ENCODE measurements at regions not wholly inside any gene's neighbourhood (a gene's known extent, or its start where the extent isn't known, plus 50 kb on each side); places are given as distances from the start of the nearest gene placed in this dataset.

DNA sequence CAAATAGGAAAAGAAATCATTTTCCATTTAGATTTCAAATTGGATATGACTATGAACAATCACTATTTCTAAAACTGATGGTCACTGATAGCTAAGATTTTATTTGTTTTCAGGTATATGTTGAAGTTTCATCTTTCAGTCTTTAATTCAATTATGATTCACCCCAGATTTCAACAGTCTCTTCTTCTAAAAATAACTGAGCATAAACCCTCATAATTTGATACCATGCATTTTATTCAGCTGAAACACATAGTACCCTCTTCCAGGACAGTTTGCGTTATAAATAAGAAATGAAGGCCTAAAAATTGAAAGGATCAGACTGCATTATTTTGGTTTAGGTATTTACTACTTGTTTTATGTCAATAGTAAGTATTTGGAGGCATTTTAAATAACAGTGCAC, 428.5 kb upstream of the NBEA start:
- TF ChIP-seq, protein P1, sequence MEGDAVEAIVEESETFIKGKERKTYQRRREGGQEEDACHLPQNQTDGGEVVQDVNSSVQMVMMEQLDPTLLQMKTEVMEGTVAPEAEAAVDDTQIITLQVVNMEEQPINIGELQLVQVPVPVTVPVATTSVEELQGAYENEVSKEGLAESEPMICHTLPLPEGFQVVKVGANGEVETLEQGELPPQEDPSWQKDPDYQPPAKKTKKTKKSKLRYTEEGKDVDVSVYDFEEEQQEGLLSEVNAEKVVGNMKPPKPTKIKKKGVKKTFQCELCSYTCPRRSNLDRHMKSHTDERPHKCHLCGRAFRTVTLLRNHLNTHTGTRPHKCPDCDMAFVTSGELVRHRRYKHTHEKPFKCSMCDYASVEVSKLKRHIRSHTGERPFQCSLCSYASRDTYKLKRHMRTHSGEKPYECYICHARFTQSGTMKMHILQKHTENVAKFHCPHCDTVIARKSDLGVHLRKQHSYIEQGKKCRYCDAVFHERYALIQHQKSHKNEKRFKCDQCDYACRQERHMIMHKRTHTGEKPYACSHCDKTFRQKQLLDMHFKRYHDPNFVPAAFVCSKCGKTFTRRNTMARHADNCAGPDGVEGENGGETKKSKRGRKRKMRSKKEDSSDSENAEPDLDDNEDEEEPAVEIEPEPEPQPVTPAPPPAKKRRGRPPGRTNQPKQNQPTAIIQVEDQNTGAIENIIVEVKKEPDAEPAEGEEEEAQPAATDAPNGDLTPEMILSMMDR (conservative IDR thresholded peaks at IDR 0.05; ENCODE audit: low read depth, low read length) = no peak
- no peak for TF ChIP-seq POLR2A (IDR thresholded peaks at IDR 0.05; ENCODE audit: low read depth, low read length)
- TF ChIP-seq RAD21 (IDR thresholded peaks at IDR 0.05; ENCODE audit: low read length) = no peak
- TF ChIP-seq SMC3 (IDR thresholded peaks at IDR 0.05; ENCODE audit: low read depth, low read length) = no peak
- TF ChIP-seq NFE2L2 (IDR thresholded peaks at IDR 0.05; ENCODE audit: low read depth, low read length) = no peak
- TF ChIP-seq, protein P2, sequence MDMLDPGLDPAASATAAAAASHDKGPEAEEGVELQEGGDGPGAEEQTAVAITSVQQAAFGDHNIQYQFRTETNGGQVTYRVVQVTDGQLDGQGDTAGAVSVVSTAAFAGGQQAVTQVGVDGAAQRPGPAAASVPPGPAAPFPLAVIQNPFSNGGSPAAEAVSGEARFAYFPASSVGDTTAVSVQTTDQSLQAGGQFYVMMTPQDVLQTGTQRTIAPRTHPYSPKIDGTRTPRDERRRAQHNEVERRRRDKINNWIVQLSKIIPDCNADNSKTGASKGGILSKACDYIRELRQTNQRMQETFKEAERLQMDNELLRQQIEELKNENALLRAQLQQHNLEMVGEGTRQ (IDR thresholded peaks at IDR 0.05; ENCODE audit: low read depth, low read length) = no peak
- no peak for TF ChIP-seq BHLHE40 (IDR thresholded peaks at IDR 0.05; ENCODE audit: low read depth, low read length)
- no peak for TF ChIP-seq RCOR1 (IDR thresholded peaks at IDR 0.05; ENCODE audit: insufficient replicate concordance, low read length)
- TF ChIP-seq CEBPB (IDR thresholded peaks at IDR 0.05; ENCODE audit: low read depth, low read length) = no peak
- no peak for TF ChIP-seq MXI1 (IDR thresholded peaks at IDR 0.05; ENCODE audit: borderline replicate concordance, low read depth, low read length)

Measured in IMR-90 (cell line).